ENCODE measurements at regions not wholly inside any gene's neighbourhood (a gene's known extent, or its start where the extent isn't known, plus 50 kb on each side); places are given as distances from the start of the nearest gene placed in this dataset.

DNA sequence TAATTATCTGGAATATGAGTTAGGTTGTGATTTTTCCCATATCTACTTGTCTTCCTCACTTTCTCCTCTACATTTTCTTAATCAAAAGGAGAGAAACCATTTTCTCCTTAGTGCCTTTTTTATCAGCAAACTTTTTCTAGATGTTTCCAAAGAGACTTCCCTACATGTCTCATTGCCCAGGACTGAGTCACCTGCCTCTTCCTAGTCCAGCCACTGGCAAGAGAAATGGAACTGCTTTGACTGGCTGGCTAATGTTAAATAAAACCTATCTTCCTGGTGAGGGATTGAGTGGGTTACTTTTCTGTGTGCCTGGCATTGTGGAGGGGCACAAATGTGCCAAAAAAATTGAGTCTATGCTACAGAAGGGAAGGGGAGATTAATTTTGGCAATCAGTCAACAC, 52.1 kb upstream of the CD5L start:
- DNase-seq (ENCODE audit: low spot score): peak; percentile 62

DNA sequence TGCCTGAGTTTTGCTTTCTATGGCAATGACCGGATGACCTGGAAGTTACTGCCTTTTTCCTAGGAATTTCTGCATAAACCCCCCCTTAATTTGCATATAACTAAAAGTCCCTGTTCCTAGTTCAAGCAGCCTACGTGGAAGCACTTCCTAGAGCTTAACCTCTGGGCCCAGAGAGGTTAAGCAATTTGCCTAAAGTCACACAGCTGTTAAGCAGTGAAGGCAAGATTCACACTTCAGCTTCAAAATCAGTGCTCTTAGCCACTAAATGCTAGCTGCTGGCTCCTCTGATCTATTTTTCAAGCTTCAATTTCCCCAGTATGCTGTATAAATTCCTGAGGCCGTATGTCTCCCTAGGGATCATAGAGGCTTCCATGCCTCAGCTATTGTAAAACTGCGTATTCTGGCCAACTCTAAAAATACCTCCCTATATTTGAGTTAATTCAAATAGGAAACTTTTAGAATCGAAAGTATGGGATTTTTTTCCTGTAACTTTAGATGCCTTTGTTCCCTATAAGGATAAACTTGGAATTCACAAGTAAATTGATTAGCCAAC, 53.1 kb upstream of the CD5L start:
- DNase-seq (ENCODE audit: low spot score): no peak

GRCh38 chr1:157910270-157910669, 68.7 kb upstream of the CD5L start:
- no peak for DNase-seq (ENCODE audit: low spot score)

- no peak for DNase-seq (ENCODE audit: low spot score)
Observed at GRCh38 chr1:157915859-157916258, 74.3 kb upstream of the CD5L start.

DNA sequence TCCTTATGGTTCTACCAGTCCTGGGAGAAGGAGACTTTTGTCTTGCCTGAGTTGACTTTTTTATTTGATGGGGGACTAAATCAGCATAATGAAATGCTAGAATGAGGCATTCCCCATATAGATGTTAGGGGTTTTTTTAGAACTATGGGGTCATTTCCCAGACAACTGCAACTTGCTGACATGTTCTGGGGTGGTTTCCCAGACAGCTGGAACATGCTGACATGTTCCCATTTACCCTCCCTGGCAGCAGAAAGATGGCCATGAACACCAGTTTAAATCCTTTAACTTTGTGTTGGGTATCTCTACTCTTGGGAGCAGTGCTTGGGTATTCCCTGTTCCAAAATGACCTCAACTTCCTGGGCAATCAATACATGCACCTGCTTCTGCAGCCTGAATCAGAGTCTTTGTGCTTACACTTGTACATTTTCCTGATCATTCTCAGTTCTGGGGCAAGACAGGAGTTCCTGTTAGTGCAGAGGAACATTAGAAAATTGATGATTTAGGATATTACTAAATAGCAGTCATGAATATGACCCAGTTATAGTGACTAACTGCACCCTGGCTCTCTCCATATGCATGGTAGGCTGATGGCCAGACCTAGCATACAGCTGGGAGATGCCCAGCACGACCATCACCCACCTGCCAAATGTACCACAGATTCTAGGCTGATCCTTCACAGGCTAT, 75.4 kb upstream of the CD5L start:
- no peak for DNase-seq (ENCODE audit: low spot score)

DNA sequence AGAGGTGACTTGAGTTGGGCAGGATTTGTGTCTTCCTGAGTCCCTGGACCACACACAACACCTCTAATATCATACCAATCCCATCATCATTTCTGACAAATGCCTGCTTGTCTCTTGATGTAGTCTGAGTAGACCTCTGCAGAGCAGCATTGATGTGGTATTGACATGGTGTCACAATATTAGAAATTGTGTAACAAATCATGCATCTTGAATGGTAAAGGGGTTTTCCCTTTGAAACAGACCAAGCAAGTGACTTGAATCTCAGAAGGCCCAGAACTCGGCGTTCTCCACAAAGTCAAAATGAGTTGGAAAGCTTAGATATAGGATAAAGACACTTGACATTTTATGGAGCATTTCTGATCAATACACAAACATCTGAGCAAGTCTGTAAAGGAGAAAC, 72.7 kb upstream of the KIRREL1 start:
- no peak for DNase-seq (ENCODE audit: low spot score)

- DNase-seq (ENCODE audit: low spot score): no peak
Observed at GRCh38 chr1:157925419-157926166, 67.9 kb upstream of the KIRREL1 start.

DNA sequence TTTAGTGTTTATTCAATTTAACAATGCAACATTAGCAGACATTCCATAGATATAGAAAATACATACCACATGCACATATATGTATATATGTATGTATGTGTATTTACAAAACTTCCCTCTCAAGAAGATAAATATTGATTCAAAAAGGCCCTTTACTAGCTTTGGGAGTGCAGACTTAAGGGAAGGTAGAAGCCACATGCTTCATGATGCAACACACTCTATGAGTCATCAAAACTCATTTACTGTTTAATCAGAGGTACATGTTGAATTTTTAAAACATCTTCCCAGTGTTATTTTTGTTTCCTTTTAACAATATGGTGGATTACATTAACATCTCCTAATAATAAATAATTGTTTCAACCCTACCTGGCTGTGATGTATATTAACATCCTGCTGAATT, 61.4 kb upstream of the KIRREL1 start:
- DNase-seq (ENCODE audit: low spot score): peak; percentile 59

- no peak for DNase-seq (ENCODE audit: low spot score)
Observed at GRCh38 chr1:157937744-157938143, 55.7 kb upstream of the KIRREL1 start.

GRCh38 chr1:157941939-157942338, 51.5 kb upstream of the KIRREL1 start:
- no peak for DNase-seq (ENCODE audit: low spot score)

Measured in kidney tubule cell (primary cell).